ENCODE measurements at regions not wholly inside any gene's neighbourhood (a gene's known extent, or its start where the extent isn't known, plus 50 kb on each side); places are given as distances from the start of the nearest gene placed in this dataset.

DNA sequence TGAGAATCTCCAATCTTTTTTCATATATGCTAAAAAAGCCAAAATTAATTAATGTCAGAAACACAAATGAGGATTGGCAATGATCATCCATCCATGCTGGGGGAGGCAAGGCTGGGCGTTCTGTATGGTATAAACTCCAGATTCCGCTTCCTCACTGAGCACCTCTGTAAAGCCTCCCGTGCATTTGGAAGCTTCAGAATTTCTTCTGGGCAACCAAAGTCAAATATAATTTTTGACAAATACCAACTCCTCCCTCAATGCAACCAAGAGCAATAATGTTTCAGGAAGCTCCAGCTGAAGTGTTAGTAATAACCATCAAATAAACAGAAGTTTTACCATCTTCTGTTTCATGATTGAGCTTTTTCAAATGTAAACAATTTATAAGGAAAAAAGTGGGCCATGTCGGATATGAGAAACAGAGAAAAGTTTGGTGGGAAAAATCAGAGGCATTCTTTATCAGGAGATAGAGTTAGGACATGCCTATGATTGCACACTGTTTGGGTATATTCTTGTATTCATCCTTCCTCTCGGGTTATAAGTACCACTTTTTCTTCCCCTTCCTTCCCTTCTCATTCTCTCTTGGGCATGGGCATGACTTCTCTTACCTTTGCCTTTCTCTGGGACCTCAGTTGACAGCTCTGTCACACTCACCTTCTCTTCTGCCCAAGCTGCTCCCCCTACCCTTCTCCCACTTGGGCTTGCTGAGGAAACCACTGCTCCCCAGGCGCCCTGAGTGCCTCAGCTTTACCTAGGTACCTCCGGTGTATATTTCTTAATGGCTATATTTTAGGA, 149.5 kb upstream of the ZEB2 start:
- Histone ChIP-seq H3K36me3 (no peaks in the 10 kb centered on the region), H3K27ac (no peak overlapping the region), H3K27me3 (ENCODE audit: insufficient read depth, low read depth, severe bottlenecking) (no peaks in the 10 kb centered on the region), H3K4me3 (ENCODE audit: low read depth, low read length) (no peak overlapping the region), H3K9me3 (ENCODE audit: severe bottlenecking) (no peaks in the 10 kb centered on the region)
- DNase-seq = no peak
- TF ChIP-seq, protein P1, sequence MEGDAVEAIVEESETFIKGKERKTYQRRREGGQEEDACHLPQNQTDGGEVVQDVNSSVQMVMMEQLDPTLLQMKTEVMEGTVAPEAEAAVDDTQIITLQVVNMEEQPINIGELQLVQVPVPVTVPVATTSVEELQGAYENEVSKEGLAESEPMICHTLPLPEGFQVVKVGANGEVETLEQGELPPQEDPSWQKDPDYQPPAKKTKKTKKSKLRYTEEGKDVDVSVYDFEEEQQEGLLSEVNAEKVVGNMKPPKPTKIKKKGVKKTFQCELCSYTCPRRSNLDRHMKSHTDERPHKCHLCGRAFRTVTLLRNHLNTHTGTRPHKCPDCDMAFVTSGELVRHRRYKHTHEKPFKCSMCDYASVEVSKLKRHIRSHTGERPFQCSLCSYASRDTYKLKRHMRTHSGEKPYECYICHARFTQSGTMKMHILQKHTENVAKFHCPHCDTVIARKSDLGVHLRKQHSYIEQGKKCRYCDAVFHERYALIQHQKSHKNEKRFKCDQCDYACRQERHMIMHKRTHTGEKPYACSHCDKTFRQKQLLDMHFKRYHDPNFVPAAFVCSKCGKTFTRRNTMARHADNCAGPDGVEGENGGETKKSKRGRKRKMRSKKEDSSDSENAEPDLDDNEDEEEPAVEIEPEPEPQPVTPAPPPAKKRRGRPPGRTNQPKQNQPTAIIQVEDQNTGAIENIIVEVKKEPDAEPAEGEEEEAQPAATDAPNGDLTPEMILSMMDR (IDR thresholded peaks at IDR 0.05; ENCODE audit: low read depth, low read length) = no peak

DNA sequence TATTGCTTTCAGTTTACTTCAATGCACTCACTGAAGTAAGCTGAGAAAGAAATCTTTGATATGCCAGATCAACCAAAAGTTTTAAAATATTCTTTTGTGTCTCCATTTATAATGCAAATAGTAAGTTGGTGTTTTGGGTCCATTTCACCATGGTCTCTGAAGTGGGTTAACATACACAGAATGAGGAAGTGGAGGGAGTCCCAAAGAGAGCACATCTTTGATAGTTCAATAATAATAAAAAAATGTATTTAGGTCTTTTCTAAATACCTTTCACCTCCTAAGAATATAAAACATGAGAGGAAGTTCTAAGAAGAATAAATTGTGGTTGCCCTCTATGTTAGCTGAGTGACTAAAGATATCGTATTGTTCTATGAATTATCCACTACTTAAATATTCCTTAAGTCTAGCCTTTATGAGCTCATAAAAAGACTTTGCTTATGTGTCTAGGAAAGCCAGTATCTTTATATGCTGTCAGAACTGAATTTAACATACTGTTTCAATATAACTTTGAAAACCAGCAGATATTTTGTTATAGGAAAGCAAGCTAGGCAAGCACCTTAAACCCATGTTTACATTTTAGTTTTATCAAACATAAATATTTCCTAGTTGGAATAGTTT, 148.7 kb upstream of the ZEB2 start:
- no peaks in the 10 kb centered on the region for H3K27me3 ChIP-seq (ENCODE audit: insufficient read depth, low read depth, severe bottlenecking)
- no peak overlapping the region for H3K27ac ChIP-seq
- H3K36me3 ChIP-seq = no peaks in the 10 kb centered on the region
- TF ChIP-seq, protein P1 (IDR thresholded peaks at IDR 0.05; ENCODE audit: low read depth, low read length) = no peak
- no peaks in the 10 kb centered on the region for H3K9me3 ChIP-seq (ENCODE audit: severe bottlenecking)
- H3K4me3 ChIP-seq (ENCODE audit: low read depth, low read length) = no peak overlapping the region
- DNase-seq = no peak

DNA sequence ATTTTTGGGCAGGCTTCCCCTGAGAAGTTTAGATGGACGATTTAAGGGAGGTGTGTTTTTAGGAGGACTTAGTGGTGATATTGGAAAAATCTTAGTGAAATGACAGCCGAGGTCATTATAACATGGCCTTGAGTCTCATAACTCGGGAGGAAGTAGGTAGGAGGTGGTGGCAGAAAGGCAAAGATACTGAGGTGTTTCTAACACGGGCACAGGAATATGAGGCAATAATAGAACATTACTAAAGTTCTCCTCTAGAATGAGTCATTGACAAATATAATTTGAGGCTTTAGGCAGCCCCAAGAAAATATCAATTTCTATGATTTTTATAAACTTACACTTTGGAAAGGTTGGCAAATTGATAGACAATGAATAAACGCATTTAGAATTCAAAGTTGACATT, 146.1 kb upstream of the ZEB2 start:
- Histone ChIP-seq H3K4me3 (ENCODE audit: low read depth, low read length) (no peak overlapping the region), H3K27ac (no peak overlapping the region), H3K9me3 (ENCODE audit: severe bottlenecking) (no peaks in the 10 kb centered on the region), H3K27me3 (ENCODE audit: insufficient read depth, low read depth, severe bottlenecking) (no peaks in the 10 kb centered on the region), H3K36me3 (no peaks in the 10 kb centered on the region)
- DNase-seq = no peak
- TF ChIP-seq, protein P1 (IDR thresholded peaks at IDR 0.05; ENCODE audit: low read depth, low read length) = no peak

- DNase-seq = no peak
- no peak overlapping the region for H3K27ac ChIP-seq
- H3K9me3 ChIP-seq (ENCODE audit: severe bottlenecking) = no peaks in the 10 kb centered on the region
Observed at GRCh38 chr2:144663207-144663606, 143.3 kb upstream of the ZEB2 start.

GRCh38 chr2:144660518-144661316, 140.8 kb upstream of the ZEB2 start:
- TF ChIP-seq, protein P1 (IDR thresholded peaks at IDR 0.05; ENCODE audit: low read depth, low read length) = no peak
- H3K27me3 ChIP-seq (ENCODE audit: insufficient read depth, low read depth, severe bottlenecking) = no peaks in the 10 kb centered on the region
- no peaks in the 10 kb centered on the region for H3K36me3 ChIP-seq
- no peaks in the 10 kb centered on the region for H3K9me3 ChIP-seq (ENCODE audit: severe bottlenecking)
- H3K4me3 ChIP-seq (ENCODE audit: low read depth, low read length) = no peak overlapping the region
- DNase-seq = peak; percentile 38
- H3K27ac ChIP-seq = no peak overlapping the region

More at GRCh38 chr2:144663207-144663606, 143.3 kb upstream of the ZEB2 start:
- Histone ChIP-seq H3K27me3 (ENCODE audit: insufficient read depth, low read depth, severe bottlenecking) (no peaks in the 10 kb centered on the region), H3K36me3 (no peaks in the 10 kb centered on the region), H3K4me3 (ENCODE audit: low read depth, low read length) (no peak overlapping the region)
- TF ChIP-seq, protein P1 (IDR thresholded peaks at IDR 0.05; ENCODE audit: low read depth, low read length) = no peak

Measured in WERI-Rb-1 (cell line).